HAP-1 (cell line): ENCODE measurements at regions not wholly inside any gene's neighbourhood (a gene's known extent, or its start where the extent isn't known, plus 50 kb on each side); places are given as distances from the start of the nearest gene placed in this dataset.

Source experiments
- DNase-seq, 2 experiments: peaks; one replicate each; pipeline ENCODE4 v3.0.0-alpha.2; 2016 to 2020; ENCODE audit warnings: low spot score in 2 of 2
- H3K27me3 ChIP-seq: fragments of 250-450 bp; sonication (Bioruptor Pico); 2 replicates; pipeline ENCODE4 v1.5.1; 2020; ENCODE audit warnings: low read depth, mild to moderate bottlenecking, moderate library complexity
- H3K36me3 ChIP-seq: fragments of 250-450 bp; sonication (Bioruptor Pico); replicated peaks from 2 replicates; pipeline ENCODE4 v1.5.1; 2020; ENCODE audit warnings: mild to moderate bottlenecking
- H3K4me1 ChIP-seq: fragments of 250-450 bp; sonication (Bioruptor Pico); 2 replicates; pipeline ENCODE4 v1.5.1; 2020; ENCODE audit warnings: mild to moderate bottlenecking
- H3K4me3 ChIP-seq: fragments of 250-450 bp; sonication (Bioruptor Pico); 2 replicates; pipeline ENCODE4 v1.5.1; 2020; ENCODE audit warnings: mild to moderate bottlenecking, moderate library complexity
- H3K9me3 ChIP-seq: fragments of 250-450 bp; sonication (Bioruptor Pico); 2 replicates; pipeline ENCODE4 v1.5.1; 2020; ENCODE audit warnings: mild to moderate bottlenecking, moderate library complexity
- in situ Hi-C: fragments of 300-500 bp; cut with MboI; formaldehyde crosslinking; loops from 3 replicates; pipeline ENCODE4 v1.14.3; 2020; ENCODE audit warnings: low sequenced_read_pairs, inconsistent platforms, mixed read lengths

DNA sequence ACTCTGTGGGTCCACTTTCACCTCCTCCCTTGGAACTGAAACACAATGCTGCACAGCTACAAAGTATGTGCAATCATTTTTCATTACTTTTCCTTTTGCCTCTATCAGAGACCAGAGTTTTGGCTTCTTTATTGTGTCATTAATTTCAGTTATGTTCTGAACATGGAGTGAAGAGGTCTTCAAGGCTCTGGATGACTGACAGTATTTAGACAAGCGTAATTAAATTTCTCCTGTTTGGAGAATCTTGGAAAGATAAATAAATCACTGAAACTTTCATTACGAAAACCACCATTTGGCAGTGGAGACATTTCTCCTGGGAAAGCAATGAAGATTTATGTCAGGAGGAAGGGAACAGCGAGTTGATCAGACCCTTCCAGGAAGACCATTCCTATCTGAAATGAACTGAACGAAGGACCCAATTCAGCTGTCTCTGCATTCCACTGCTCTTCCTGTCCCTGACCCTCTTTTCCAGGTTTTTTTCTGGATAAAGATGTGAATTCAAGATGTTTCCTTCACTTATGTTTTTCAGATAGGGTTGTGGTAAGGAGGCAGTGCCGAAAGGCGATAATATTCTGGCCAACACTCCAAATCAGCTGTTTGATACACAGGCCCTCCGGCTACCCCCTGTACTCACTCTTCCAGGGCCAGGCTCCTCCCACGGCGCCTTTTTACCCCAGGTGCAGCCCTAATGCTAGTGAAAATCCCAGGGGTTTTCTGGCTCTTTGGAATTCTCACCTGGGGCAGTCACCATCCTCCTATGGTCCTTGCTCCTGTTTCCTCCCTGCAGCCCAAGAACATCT, 77.2 kb upstream of the OSMR start:
- no peaks in the 10 kb centered on the region for H3K9me3 ChIP-seq
- no peak overlapping the region for H3K4me3 ChIP-seq
- no peaks in the 10 kb centered on the region for H3K36me3 ChIP-seq
- no peaks in the 10 kb centered on the region for H3K27me3 ChIP-seq
- no peak for DNase-seq
- in situ Hi-C loops = no loop called here
- no peaks in the 10 kb centered on the region for H3K4me1 ChIP-seq

DNA sequence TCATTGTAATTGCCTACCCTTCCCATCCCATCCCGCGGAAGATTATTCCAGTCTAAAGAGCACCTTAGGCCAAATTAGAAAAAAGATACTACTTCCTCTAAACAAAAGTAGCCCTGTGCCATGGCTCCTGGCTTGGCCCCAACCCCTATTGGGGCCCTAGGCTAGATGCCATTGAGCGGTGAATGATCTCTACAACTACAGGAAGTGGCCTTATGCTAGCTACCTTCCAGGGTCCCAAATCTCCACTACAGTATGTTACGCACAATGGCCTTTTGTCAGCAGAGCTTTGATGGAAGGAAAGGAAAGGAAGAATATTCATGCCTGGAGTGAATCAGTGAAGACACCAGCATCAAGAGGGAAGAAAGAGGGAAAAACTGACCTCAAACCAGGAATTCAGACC, 73.3 kb upstream of the OSMR start:
- no peak for DNase-seq
- Histone ChIP-seq H3K27me3 (peaks cover 2% of the 10 kb centered on the region; the same call in 1 of the 2 replicates), H3K9me3 (no peaks in the 10 kb centered on the region), H3K36me3 (no peaks in the 10 kb centered on the region), H3K4me3 (no peak overlapping the region), H3K4me1 (no peaks in the 10 kb centered on the region)
- in situ Hi-C loops = no loop called here

DNA sequence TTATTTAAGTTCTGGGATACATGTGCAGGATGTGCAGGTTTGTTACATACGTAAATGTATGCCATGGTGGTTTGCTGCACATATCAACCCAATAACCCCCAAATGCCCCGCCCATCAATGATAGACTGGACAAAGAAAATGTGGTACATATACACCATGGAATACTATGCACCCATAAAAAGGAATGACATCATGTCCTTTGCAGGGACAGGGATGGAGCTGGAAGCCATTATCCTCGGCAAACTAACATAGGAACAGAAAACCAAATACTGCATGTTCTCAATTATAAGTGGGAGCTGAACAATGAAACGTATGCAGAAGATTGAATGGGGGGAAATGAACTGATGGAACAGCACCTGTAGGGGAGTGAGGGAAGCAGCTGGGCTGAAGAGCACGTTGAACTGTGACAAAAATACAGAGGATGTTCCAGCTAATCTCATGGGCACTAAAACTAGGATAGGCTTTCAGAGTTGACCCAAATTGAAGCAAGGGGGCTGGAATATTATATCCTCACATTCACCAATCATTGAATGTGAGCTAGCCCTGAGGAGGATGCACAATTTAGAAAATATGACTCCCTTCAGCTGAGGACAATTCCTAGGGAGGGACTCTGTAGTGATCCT, 70.5 kb upstream of the OSMR start:
- no peaks in the 10 kb centered on the region for H3K36me3 ChIP-seq
- H3K27me3 ChIP-seq = peaks cover 3% of the 10 kb centered on the region; the same call in 1 of the 2 replicates
- H3K4me3 ChIP-seq = no peak overlapping the region
- no peak for DNase-seq
- no peaks in the 10 kb centered on the region for H3K4me1 ChIP-seq
- in situ Hi-C loops = no loop called here
- no peaks in the 10 kb centered on the region for H3K9me3 ChIP-seq

DNA sequence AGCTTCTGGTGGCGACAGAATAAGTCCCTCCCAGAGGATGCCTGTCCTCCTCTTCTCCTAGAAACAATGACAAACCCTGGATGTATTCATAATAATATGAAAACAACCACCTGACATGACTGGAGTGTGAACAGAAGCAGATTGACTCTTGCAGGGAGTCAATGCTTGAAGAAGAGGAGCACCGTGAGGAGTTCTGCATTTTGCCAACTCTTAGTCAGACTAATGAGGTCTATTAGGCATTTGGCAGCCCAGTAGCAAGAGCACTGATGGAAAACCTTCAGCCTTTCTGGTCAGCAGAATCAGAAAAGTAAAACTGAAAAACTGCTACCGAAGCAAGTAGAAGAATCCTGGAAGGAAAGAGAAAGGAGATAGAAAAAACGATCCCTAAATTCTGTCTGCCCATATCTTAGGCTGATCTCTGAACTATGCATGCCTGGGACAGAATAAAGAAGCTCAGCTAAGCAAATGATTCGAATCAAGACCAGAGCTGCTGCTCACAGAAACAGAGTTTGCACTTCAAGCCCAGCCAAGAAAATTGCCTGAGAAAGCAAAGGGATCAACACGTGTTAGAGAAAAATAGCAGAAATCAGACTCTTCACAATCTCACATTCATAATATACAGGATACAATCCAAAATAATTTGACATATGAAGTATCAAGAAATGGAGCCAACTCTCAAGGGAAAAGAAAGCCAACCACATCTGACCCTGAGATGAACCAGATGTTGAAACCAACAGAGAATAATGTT, 69.5 kb upstream of the OSMR start:
- in situ Hi-C loops = no loop called here
- Histone ChIP-seq H3K4me1 (no peaks in the 10 kb centered on the region), H3K36me3 (no peaks in the 10 kb centered on the region), H3K9me3 (no peaks in the 10 kb centered on the region), H3K27me3 (peaks cover 3% of the 10 kb centered on the region; the same call in 1 of the 2 replicates), H3K4me3 (no peak overlapping the region)
- DNase-seq = no peak

DNA sequence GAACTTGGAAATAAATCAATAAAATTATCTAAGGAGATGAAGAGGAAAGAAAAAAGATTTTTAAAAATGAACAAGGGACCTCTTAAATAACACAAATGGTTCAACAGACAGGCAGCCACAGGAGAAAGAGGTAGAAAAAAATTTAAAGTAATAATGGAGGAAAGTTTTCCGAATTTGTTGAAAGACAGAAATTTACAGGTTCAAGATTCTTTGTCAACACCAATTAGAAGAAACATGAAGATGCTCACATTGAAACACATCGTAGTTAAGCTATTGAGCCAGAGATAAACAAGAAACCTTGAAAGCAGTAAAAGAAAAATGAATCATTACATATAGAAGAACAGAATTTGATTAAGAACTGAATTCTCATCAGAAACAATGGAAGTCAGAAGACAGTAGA, 68.7 kb upstream of the OSMR start:
- H3K36me3 ChIP-seq = no peaks in the 10 kb centered on the region
- in situ Hi-C loops = no loop called here
- DNase-seq = no peak
- no peaks in the 10 kb centered on the region for H3K9me3 ChIP-seq
- peaks cover 3% of the 10 kb centered on the region; the same call in 1 of the 2 replicates for H3K27me3 ChIP-seq
- no peak overlapping the region for H3K4me3 ChIP-seq
- no peaks in the 10 kb centered on the region for H3K4me1 ChIP-seq

DNA sequence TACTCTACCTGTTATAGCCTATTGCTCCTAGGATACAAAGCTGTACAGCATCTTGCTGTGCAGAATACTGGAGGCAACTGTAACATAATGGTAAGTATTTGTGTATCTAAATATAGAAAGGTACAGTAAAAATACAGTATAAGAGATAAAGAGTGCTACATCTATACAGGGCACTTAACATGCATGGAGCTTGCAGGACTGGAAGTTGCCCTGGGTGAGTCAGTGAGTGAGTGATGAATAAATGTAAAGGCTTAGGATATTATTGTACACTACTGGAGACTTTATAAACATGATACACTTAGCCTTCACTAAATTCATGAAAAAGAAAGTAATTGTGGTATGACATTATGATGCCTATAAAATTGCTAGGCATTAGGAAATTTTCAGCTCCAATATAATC, 65.5 kb upstream of the OSMR start:
- no peak overlapping the region for H3K4me3 ChIP-seq
- no peaks in the 10 kb centered on the region for H3K4me1 ChIP-seq
- H3K36me3 ChIP-seq = no peaks in the 10 kb centered on the region
- DNase-seq = no peak
- no peaks in the 10 kb centered on the region for H3K9me3 ChIP-seq
- in situ Hi-C loops = no loop called here
- peaks cover 3% of the 10 kb centered on the region; the same call in 1 of the 2 replicates for H3K27me3 ChIP-seq

DNA sequence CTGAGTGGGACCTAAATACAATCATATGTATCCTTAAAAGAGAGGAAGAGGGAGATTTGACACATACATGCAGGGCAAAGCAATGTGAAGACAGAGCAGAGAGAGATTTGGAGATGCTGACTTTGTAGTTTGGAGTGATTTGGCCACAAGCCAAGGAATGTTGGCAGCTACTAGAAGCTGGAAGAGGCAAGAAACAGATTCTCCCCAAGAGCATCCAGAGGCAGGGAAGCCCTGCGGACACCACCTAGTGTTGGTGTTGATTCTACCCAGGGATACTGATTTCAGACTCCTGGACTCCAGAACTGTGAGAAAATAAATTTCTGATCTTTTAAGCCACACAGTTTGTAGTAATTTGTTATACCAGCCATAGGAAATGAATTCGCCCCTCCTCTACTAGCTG, 64.9 kb upstream of the OSMR start:
- no peak overlapping the region for H3K4me3 ChIP-seq
- H3K36me3 ChIP-seq = no peaks in the 10 kb centered on the region
- peaks cover 3% of the 10 kb centered on the region; the same call in 1 of the 2 replicates for H3K27me3 ChIP-seq
- no peaks in the 10 kb centered on the region for H3K9me3 ChIP-seq
- no peaks in the 10 kb centered on the region for H3K4me1 ChIP-seq
- no peak for DNase-seq
- in situ Hi-C loops = no loop called here

DNA sequence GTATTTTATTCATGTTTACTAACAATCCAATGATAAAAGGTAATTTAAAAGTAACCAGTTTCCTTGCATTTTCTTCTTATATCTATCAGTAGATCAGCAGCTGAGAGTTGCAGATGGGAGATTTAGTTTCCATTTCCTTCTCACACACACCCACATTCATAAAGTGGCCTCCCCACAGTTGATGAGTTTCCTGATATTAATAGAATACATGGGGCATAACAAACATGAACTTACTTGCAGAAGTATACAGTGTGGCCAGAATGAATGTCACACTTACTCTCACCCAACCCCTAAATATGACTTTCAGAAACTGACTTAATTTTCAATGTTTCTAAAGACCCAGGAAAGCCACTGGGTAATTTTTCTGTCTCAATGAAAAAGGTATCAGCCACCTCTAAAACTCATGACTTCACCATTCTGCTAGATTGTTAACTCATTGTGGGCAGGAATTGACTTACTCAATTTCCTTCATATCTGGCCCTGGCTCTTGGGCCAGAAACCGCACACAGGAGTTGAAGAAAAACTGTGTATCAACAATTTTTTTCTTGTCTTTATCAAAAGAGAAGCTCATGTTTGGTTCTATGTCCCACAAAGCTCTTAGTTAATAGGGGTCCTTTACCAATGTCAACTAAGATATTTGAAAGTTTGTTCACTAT, 63.5 kb upstream of the OSMR start:
- Histone ChIP-seq H3K4me1 (no peaks in the 10 kb centered on the region), H3K27me3 (peaks cover 3% of the 10 kb centered on the region; the same call in 1 of the 2 replicates), H3K4me3 (no peak overlapping the region), H3K9me3 (no peaks in the 10 kb centered on the region), H3K36me3 (no peaks in the 10 kb centered on the region)
- in situ Hi-C loops = no loop called here
- DNase-seq = no peak

DNA sequence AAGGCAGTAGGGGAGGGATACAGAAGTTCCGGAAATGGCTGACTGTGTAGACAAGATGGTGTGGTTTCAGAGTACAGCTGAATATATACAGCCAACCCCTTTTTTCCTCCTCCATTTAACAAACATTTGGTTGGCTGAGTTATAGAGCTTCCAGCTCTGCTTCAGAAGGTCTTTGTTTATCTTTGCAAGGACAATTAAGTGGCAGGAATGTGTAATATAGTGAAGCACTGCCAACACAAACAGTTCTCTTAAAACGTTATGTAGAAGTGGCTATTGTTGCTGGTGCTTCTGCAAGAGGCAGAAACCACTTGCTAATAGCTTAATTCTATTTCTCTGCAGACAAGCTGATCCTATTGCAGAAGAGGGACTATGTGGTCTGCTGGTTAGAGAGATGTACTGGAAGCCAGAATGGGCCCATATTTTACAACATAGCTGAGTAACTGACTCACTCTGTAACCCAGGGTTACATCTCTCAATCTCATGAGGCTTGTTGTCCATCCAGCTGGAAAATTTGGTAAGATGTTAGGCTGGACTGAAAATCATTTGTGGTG, 62.7 kb upstream of the OSMR start:
- DNase-seq = no peak
- H3K36me3 ChIP-seq = no peaks in the 10 kb centered on the region
- H3K9me3 ChIP-seq = no peaks in the 10 kb centered on the region
- H3K27me3 ChIP-seq = no peaks in the 10 kb centered on the region
- no peaks in the 10 kb centered on the region for H3K4me1 ChIP-seq
- H3K4me3 ChIP-seq = no peak overlapping the region
- in situ Hi-C loops = no loop called here

DNA sequence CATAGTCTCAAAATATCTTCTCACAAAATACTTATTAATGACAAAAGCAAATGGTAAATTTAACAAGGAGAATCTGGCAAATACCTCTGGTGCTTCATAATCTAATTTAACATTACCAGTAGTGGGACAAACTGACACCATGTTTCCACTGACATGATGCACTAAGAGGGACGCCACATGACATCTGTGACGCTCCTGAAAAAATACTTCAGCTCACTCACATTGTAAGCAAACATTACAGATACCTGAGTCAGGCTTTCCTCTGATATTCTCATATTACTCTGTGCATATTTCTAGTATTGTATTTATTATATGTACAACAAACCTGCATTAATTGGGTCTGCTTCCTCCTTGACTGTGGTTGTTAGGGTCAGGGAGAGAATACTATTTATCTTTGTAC, 56.7 kb upstream of the OSMR start:
- Histone ChIP-seq H3K4me3 (no peak overlapping the region), H3K4me1 (no peaks in the 10 kb centered on the region), H3K9me3 (no peaks in the 10 kb centered on the region), H3K27me3 (no peaks in the 10 kb centered on the region; the same call in 1 of the 2 replicates), H3K36me3 (no peaks in the 10 kb centered on the region)
- in situ Hi-C loops = no loop called here
- no peak for DNase-seq

DNA sequence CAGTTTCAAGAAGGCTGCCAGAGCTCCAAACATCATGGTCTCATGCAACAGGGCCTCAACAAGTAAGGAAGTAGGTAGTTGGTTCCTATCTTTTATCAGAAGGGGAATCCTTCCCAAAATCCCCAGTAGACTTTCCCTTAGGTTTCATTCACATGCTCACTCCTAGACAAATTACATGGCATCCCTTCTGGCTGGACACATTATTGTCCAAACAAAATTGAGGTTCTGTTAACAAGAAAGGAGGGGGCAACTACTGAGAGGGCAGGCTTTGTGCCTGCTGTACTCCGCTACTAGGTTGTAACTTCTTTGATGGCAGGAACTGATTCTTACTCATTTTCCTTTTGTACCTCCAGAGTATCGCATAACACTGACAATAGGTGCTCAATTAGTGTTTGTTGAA, 56.0 kb upstream of the OSMR start:
- Histone ChIP-seq H3K36me3 (no peaks in the 10 kb centered on the region), H3K27me3 (no peaks in the 10 kb centered on the region; the same call in 1 of the 2 replicates), H3K9me3 (no peaks in the 10 kb centered on the region), H3K4me3 (no peak overlapping the region), H3K4me1 (no peaks in the 10 kb centered on the region)
- in situ Hi-C loops = no loop called here
- DNase-seq = no peak

DNA sequence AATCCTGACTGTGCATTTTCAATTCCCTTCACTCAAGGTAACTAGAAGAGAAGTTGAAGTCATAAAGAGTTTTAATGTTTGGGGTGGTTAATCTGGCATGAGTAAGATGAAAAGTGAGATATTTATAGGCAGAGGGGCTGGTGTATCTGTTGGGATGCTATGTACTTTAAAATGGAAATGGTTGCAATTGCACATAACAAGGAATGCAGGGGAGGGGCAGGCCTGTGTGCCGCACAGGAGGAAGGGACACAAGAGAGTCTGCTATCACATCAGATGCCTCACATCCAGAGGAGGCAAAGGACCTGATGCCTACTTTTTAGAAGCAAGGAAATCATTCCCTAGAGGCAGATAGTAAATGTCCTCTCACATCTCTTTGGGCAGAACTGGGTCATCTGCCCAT, 55.5 kb upstream of the OSMR start:
- H3K4me3 ChIP-seq = no peak overlapping the region
- no peak for DNase-seq
- H3K27me3 ChIP-seq = no peaks in the 10 kb centered on the region; the same call in 1 of the 2 replicates
- no peaks in the 10 kb centered on the region for H3K36me3 ChIP-seq
- H3K4me1 ChIP-seq = no peaks in the 10 kb centered on the region
- no peaks in the 10 kb centered on the region for H3K9me3 ChIP-seq
- in situ Hi-C loops = no loop called here

DNA sequence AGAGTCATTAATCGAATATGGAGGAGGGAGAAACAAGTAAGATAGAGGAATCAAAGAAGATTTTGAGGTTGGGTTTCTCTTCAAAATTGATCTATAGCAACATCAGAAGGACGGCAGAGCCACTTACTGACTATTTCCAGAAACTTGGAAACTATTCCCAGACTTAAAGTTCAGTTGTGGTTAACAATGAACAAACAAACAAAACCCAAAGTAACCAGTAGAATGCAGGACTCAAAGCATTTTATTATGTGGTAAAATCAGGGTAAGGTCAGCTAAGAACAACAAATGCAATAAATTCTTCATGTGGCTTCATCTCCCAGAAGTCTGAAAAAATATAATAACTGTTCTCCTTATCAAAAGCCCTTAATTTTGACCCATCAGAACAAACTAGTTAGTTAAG, 54.9 kb upstream of the OSMR start:
- Histone ChIP-seq H3K36me3 (no peaks in the 10 kb centered on the region), H3K4me1 (no peaks in the 10 kb centered on the region), H3K27me3 (no peaks in the 10 kb centered on the region; the same call in 1 of the 2 replicates), H3K4me3 (no peak overlapping the region), H3K9me3 (no peaks in the 10 kb centered on the region)
- no peak for DNase-seq
- in situ Hi-C loops = no loop called here
